ENCODE measurements at regions not wholly inside any gene's neighbourhood (a gene's known extent, or its start where the extent isn't known, plus 50 kb on each side); places are given as distances from the start of the nearest gene placed in this dataset.

GRCh38 chr22:34017205-34017604, 96.9 kb upstream of the LARGE1 start:
- TF ChIP-seq CTCF (conservative IDR thresholded peaks at IDR 0.05; ENCODE audit: low read depth, low read length), result no peak
- no peak for TF ChIP-seq EZH2 (IDR thresholded peaks at IDR 0.05; ENCODE audit: borderline replicate concordance, low read depth, low read length, poor library complexity, severe bottlenecking)

Data from A673 (cell line).